Stimulated activated CD4-positive, alpha-beta T cell treated with anti-CD3 and anti-CD28 coated beads, Interleukin-2, amount 100 ng/mL, for 4 hours (primary cell): ENCODE measurements at regions not wholly inside any gene's neighbourhood (a gene's known extent, or its start where the extent isn't known, plus 50 kb on each side); places are given as distances from the start of the nearest gene placed in this dataset.

ENCODE experiments used
- DNase-seq: peaks from one replicate; pipeline ENCODE4 v3.0.0-alpha.2; 2020; ENCODE audit warnings: low read depth

GRCh38 chrX:43508694-43509093 is 147.4 kb upstream of the MAOA start:
- no peak for DNase-seq

GRCh38 chrX:43510209-43510608 is 145.9 kb upstream of the MAOA start:
- DNase-seq: no peak

- no peak for DNase-seq
These were observed 143.0 kb upstream of the MAOA start for GRCh38 chrX:43513085-43513484.

GRCh38 chrX:43514820-43515219 is 141.3 kb upstream of the MAOA start:
- DNase-seq: no peak

GRCh38 chrX:43522582-43522981 is 133.5 kb upstream of the MAOA start:
- DNase-seq: no peak

- no peak for DNase-seq
These were observed 130.0 kb upstream of the MAOA start for GRCh38 chrX:43525901-43526610.

GRCh38 chrX:43526878-43527277 is 129.2 kb upstream of the MAOA start:
- DNase-seq: no peak

- no peak for DNase-seq
These were observed 128.3 kb upstream of the MAOA start for GRCh38 chrX:43527801-43528200.

- DNase-seq: no peak
These were observed 125.3 kb upstream of the MAOA start for GRCh38 chrX:43530837-43531236.

GRCh38 chrX:43540318-43540717 is 115.8 kb upstream of the MAOA start:
- no peak for DNase-seq

GRCh38 chrX:43551590-43551989 is 104.5 kb upstream of the MAOA start:
- no peak for DNase-seq

GRCh38 chrX:43552156-43552555 is 103.9 kb upstream of the MAOA start:
- DNase-seq: no peak

- no peak for DNase-seq
These were observed 103.4 kb upstream of the MAOA start for GRCh38 chrX:43552703-43553102.

GRCh38 chrX:43553257-43553656 is 102.8 kb upstream of the MAOA start:
- no peak for DNase-seq

GRCh38 chrX:43556207-43556606 is 99.9 kb upstream of the MAOA start:
- no peak for DNase-seq

GRCh38 chrX:43557792-43558191 is 98.3 kb upstream of the MAOA start:
- DNase-seq: peak; percentile 30

- DNase-seq: no peak
These were observed 96.5 kb upstream of the MAOA start for GRCh38 chrX:43559644-43560043.

GRCh38 chrX:43560247-43560946 is 95.7 kb upstream of the MAOA start:
- no peak for DNase-seq

- no peak for DNase-seq
These were observed 93.7 kb upstream of the MAOA start for GRCh38 chrX:43562372-43562771.

- no peak for DNase-seq
These were observed 91.1 kb upstream of the MAOA start for GRCh38 chrX:43564953-43565352.

GRCh38 chrX:43566170-43566569 is 89.9 kb upstream of the MAOA start:
- no peak for DNase-seq

GRCh38 chrX:43573441-43574015 is 82.6 kb upstream of the MAOA start:
- no peak for DNase-seq

- no peak for DNase-seq
These were observed 75.5 kb upstream of the MAOA start for GRCh38 chrX:43580621-43581020.

- DNase-seq: no peak
These were observed 74.9 kb upstream of the MAOA start for GRCh38 chrX:43581167-43581566.
